ENCODE measurements at regions not wholly inside any gene's neighbourhood (a gene's known extent, or its start where the extent isn't known, plus 50 kb on each side); places are given as distances from the start of the nearest gene placed in this dataset.
A peak's percentile ranks its signal among the peaks of the same experiment; 100 is the strongest.
"Not testable (repeated sequence)": the region's sequence is repeated elsewhere in the genome, so short reads cannot be mapped to it uniquely, and the experiment has no call there.

DNA sequence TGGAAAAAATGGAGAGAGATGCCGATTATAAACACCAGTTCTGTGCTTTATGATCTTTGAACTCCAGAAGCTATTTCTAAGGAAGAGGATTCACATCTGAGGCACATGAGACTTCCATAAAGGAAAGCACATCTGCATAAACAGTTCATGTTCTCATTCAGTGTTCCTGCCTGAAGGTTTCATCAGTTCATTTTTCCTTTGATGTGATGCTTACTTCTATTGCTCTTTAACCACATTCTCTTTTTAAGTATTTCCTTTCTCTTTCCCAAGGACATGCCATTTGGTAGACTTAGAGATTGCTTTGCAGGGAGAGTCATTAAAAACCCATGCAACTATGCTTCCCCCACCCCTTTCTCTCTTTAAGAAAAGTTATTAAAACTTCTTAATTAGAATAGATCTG lies 387.0 kb upstream of the FLRT2 start:
- no peak for DNase-seq (ENCODE audit: low read depth)

DNA sequence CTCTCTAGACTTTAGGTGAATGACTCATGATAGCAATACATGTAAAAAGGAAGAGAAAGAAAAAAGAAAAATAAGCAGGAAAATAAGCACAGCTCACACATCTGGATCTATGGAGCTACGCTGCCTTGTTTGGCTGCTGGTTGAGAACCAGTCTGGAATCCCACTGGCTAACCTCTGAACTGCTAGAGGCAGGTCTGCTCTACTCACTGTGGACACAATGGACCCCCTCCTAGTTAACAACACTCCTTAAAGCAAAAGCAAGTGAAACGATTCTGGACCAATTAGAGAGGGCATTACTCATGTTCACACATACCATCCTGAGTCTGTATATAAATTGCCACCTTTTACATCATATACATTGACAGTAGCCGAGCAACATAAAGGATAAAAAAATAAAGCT lies 383.2 kb upstream of the FLRT2 start:
- DNase-seq (ENCODE audit: low read depth): no peak

DNA sequence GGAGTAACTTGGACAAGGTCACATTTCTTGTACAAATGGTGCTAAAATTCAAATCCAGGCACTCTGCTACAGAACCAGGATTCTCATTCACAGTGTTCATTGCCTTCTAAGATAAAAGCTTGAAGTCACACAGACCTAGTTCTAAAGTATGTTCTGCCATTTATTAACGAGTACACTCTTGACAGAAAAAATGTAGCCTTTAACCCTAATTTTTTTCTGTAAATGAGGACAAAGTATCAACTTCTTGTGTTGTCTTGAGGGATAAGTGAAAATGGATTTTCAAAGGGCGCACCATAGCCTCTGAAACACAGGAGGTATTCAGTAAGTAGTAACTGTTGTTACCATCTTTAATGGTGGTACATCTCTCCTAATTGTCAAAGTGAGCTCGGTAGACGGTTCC lies 379.8 kb upstream of the FLRT2 start:
- DNase-seq (ENCODE audit: low read depth): no peak

DNA sequence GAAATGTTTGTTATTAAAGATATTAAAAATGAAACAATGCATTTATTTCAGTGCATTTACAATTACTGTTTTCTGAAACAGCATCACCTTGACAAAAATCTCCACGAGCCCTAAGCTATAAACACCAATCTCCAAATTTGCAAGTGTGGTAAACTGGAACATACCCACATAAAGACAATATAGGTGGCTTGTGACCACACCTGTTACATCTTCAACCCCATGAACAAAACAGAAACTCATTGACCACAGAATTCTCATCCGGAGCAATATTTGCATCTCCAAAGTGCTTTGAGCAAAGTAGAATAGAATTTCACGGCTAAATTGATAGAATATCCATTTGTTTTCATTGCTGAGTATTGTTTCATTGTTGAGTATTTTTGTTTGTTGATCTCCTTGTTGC lies 375.2 kb upstream of the FLRT2 start:
- no peak for DNase-seq (ENCODE audit: low read depth)

DNA sequence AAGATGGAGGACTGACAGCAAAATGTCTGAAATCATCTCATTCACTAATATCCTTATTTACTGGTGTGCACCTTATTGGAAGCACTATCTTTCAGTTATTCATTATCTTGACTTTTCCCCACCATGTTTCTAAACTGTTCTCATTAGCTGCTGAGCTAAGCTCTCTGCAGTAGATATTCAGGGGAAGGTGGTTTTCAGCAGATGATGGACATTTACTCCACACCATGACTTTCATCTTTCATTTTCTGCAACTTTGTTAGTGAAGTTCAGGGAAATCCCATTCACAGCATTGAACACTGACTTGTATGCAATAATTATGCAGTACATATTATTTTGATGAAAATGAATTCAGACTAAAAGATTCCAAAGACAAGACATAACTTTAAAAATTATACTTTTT lies 373.6 kb upstream of the FLRT2 start:
- DNase-seq (ENCODE audit: low read depth): no peak

DNA sequence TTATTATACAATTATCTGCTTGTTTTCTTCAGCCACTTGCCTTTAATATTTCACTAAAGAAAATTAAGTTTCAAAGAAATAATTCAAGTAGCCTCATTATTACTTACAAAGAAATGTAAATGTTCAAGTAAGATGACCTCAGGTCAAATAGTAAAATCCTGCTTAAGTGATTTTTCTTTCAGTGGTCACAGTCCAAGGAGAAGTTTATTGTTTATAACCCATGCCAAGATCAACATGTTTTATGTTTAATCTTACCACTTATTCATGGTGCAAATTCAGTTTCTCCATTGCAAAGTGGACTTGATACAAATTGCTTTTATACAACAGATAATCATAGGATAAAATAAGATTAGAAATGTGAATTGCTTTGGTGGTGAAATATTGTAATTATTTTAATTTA lies 370.2 kb upstream of the FLRT2 start:
- no peak for DNase-seq (ENCODE audit: low read depth)

DNA sequence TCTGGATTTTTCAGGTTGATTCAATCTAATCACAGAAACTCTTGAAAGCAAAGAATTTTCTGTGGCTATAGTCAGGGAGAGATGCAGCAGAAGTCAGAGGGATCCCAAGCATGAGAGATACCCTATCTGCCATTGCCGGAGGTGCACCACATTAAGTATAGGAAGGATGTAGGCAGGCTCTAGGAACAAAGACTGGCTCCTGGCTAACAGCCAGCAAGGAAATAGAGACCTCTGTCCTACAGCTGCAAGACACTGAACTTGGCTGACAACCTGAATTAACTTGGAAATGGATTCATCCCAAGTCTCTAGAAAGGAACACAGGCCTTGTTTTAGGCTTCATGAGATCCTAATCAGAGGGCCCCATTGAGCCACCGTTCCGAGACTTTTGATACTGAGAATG lies 364.9 kb upstream of the FLRT2 start:
- DNase-seq (ENCODE audit: low read depth): peak; percentile 14

DNA sequence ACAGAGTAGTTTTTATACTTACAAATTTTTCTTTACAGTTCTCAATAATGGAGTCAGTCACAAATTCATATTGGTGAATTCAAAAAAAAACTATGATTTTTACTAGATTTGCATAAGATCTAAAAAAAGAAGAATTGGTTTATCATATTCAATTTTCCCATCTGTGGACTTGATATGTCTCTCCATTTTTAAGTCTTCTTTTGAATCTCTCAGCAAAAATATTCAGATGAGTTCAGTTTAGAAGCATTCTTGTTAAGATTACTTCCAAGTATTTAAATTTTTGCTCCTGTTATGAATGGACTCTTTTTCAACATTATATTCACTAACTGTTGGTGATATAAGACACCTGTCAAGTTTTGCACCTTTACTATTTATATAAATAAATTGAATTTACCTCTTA lies 360.6 kb upstream of the FLRT2 start:
- DNase-seq (ENCODE audit: low read depth): no peak

DNA sequence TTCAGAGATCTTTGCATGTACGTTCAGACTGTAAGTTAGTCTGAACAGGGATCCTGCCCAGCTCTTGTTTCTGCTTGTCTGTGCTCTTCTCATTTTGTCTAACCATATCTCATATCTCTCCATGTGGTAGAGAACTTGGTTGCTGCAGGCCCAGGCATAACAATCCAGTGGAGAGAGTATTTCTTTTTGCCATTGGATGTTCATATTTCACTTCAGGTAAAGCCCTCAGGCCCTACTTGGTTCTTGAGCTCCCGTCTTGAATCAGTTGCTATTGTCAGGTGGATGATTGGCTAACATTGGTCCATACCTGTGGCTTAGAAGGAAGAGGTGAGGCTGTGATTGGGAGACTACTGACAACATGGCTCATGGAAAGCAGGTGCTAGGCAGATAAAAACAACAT lies 357.7 kb upstream of the FLRT2 start:
- DNase-seq (ENCODE audit: low read depth): no peak

DNA sequence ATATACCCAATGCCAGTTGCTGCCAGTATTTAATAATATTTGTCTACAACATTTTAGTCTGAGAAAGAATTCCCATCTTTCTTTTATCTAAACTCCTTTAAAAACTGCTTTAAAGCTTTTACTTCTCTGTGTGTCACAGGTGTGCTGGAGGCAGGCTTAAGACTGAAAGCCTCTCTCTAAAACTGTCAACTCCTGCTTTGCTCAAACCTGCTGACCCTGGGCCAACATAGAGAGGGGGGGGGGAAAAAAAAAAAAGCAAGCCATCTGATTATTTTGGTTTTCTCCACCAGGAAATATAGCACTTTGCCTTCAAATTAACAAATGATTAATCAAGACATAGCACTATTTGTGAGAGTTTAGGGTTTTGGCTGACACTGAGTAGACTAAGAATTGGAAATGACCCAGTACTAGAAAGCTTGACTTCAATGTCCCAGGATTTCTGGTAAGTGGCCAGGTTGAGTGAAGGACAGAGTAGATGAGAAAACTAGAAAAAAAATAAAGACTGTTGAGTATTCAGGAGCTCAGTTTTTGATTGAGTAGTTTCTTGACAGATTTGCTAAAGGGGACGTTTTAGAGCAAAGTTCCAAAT lies 357.0 kb upstream of the FLRT2 start:
- DNase-seq (ENCODE audit: low read depth): no peak

DNA sequence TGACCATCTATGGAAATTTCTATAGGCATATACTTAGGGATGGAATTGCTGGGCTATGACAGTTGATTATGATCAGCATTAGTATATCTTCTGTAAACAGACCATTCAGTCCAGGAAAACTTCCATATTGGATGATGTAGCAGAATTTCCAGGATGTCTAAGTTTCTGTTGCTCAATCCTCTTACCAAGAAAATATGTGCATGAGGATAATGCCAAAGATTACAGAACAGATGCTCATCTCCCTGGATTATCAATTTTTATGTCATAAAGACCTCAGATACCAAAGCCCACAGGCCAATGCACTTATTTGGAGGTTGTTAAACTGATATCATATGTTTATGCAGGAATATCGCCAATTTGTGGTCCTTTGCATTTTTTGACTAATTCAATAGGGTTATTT lies 354.4 kb upstream of the FLRT2 start:
- DNase-seq (ENCODE audit: low read depth): no peak

DNA sequence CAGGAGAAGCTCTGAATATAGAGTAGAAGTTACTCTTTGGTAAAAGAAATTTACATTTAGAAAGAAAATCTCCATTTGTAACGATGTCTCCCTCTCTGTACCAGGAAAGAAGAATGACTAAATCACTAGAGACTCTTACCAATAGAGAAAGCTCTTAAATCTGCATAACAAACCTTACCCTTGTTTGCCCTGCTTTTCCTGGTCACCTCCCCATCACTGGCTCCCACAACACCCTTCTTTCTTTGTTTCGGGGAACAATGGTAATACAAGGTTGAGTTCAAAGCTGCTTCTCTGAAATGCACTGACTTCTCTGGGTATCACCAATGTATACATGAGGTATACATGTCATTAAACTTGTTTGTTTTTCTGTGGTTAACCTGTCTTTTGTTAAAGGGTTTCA lies 351.1 kb upstream of the FLRT2 start:
- no peak for DNase-seq (ENCODE audit: low read depth)

DNA sequence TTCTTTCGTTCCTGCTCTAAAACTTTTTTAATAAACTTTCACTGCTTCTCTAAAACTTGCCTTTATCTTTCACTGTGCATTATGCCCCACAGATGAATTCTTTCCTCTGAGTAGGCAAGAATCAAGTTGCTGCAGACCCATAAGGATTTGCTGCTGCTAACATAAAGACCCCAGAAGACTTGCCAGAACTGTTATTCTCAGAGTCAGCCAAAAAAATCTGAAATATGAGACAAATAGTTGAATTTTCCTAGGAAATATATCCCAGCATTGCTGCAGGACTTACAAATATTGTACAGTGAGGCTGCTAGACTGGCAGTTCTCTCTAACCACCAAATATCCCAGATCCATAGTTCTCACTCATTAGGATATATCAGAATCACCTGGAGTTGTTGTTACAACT lies 349.1 kb upstream of the FLRT2 start:
- no peak for DNase-seq (ENCODE audit: low read depth)

DNA sequence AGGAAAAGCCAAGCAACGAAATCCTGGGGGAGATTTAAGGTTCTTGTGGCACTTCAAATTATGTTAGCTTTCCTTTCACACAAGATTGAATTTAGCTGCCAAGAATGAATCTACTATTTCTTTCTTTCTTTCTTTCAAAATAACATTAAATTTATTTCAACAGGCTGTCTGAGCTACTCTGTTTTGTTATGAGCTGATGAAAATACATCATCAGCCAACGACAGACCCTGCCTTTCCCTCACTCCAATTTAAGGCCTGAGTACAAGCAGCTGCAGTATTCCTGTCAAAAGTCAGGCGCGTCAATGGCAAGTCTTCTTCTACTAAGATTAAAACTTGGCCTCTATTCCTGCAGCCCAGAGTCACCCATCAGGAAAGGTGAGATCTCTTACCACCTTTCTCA lies 347.7 kb upstream of the FLRT2 start:
- no peak for DNase-seq (ENCODE audit: low read depth)

DNA sequence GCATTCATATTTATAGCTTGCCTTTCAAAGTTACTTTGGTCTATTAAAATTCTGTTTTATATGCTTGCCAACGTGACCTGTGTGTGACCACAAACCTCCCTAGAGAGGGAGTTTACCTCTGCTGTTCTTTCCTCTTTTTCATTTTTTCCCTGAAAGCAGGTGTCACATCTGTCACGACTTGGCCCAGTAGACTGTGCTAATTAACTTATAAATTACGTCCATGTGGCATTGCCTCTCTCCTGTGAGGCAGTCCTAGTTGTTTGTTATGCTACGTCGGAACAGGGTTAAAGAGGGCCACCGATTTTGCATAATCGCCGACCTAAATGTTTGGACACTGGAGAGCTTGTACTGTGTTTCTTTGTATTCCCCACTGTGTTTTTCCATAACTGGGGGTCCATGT lies 343.9 kb upstream of the FLRT2 start:
- no peak for DNase-seq (ENCODE audit: low read depth)

DNA sequence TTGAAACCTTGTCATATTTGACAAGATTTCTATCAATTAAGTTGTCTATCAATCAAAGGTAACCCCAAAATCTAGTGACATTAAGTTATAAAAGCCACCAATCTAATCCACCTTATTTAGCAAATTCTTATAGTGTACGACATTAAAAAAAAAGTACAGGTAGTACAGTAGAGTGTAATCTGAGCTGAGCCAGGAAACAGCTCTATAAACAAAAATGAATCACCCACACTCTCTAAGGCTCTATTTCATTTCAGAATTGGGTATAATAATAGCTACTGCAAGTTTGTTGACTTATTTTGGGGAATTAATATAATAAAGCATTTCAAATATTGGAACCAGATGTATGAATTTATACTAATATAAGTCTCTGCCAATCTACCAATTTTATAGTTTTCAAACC lies 342.4 kb upstream of the FLRT2 start:
- peak; percentile 3 for DNase-seq (ENCODE audit: low read depth)

DNA sequence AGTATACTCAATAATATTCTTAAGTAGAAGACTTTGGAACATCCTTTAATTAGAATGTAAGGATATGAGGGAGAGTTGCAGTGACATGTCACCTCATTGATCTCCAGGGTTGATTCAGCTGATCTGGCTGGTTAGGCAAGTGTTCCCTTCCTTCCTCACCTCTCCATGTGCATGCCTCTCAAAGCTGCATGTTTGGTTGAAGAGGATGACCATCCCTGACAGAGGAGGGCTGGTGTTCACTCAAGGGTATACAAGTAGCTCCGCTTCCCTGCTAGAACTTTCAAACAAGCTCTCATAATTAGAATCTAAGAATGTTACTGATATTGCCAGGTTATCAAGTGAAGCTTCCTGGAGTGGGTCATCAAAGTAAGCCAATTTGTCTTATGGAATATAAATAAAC lies 341.1 kb upstream of the FLRT2 start:
- no peak for DNase-seq (ENCODE audit: low read depth)

DNA sequence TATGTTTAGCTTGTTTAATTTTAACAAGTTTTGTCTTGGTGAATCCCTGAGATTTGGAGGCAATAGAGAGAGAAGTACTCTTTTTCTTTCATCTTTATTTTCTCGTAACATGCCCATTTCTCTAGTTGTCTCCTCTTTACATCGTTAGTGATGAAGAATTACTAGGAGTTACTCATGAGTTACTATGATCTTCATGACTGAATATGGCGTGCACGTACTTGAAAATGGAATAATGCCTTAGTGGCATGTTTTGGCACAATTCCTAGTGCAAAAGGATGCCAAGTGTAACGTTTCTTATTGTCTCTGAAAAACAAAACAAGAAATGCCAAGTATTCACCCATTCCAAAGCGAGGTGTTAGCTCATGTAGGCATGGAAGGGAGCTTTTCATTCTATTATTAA lies 340.7 kb upstream of the FLRT2 start:
- DNase-seq (ENCODE audit: low read depth): not testable (repeated sequence)

DNA sequence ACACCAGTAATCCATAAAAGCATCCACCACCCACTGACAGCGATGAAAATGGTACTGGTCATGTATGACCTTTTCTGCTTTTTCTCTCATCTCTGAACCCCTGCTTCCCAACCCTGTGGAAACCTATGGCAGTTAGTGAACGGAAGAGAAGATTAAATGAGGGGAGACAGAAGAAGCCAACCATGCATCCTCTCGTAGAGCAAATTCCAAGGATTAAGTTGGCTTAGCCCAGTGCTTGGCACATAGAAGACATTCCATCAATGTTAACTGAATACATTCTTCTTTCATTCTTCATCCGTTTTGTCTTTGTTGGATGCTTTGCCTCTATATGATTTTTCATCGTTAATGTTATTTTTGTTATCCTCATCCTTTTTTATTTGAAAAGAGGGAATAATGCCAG lies 339.7 kb upstream of the FLRT2 start:
- no peak for DNase-seq (ENCODE audit: low read depth)

DNA sequence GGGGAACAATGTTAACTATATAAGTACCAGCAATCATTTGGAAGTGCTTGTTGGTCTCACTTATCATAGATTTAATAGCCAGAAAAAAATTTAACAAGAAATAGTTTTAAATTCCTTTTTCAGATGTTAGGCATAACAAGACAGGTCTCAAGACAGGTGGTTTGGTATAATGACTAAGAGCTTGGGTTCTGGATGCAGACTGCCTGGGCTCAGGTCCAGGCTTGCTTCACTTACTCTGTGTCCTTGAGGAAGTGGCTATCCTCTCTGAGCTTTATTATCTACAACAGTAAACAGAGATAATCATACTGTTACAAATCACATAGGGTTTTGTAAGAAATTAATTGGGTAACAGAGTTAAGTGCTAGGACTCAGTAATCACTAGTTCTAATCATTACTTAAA lies 338.0 kb upstream of the FLRT2 start:
- DNase-seq (ENCODE audit: low read depth): no peak

DNA sequence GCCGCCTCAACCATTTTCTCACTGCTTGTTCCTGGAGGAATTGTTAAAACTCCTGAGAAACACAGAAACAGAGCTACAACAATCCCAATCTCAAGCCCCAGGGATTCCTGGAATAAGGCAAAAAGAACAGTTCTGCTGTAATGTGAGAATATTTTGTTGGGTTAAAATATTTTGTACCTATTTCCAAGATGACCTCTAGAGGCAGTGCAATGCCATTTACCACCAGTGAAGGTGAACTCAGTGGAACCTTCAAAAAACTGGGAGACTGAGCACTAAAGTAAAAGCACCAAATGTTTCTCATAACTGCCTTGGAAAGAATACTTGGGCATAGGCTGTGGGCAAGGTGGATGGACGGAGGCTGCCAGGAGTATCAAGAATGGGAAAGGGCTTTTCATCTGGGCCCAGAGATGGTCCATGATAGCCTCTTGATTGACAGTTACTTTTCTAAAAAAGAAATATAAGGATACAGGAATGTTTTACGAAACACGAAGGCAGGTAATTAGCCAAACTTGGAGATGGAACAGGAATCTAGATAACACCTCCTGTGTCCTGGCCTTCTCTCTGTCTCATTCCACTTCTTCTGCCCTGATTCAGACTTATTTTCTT lies 334.0 kb upstream of the FLRT2 start:
- DNase-seq (ENCODE audit: low read depth): peak; percentile 31

DNA sequence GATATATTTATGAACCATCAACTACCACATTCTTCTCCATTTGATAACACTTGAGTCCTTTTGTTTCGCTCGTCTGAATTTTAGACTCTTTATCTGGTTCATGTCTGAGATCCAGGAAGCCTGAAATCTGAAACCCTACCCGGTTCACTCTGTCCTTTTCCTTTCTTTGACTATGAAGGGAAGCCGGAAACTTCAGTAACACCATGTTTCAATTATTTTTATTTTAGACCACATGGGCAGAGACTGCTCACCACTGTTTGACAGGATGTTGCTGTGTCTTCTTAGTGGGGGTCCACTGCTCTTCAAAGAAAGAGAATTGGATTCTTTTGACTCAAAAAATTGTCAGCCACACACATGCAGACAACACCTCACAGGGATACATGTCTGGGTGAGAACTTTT lies 331.9 kb upstream of the FLRT2 start:
- no peak for DNase-seq (ENCODE audit: low read depth)

DNA sequence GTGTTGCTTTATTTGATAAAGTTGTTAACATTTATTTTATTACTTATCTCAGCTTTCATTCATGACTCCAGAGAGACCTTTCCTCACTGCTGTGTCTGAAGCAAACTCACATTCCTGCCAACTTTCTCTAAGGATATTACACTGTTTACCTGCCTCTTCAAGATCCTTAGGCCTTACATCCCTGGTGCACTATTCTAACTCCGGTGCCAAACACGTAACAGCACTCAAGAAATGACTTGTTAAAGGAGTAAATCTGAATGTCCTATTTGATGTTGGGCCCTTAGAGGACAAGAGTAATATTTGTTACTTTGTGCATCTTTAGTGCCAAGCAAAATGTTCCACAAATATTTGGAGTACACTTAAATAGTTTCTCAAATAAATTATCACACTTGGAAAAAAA lies 324.1 kb upstream of the FLRT2 start:
- no peak for DNase-seq (ENCODE audit: low read depth)

DNA sequence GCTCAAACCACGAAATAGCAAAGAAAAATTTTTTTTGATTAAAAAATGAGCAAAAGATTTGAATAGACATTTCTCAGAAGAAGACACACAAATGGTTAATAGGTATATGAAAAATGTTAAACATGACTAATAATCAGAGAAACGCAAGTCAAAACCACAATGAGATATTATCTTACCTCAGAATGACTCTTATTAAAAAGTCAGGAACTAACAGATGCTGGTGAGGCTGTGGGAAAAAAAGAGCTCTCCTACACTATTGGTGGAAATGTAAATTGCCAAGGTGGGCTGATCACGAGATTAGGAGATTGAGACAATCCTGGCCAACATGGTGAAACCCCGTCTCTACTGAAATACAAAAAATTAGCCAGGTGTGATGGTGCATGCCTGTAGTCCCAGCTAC lies 315.5 kb upstream of the FLRT2 start:
- no peak for DNase-seq (ENCODE audit: low read depth)

Measured in myocyte (in vitro differentiated cells).